ENCODE measurements at regions not wholly inside any gene's neighbourhood (a gene's known extent, or its start where the extent isn't known, plus 50 kb on each side); places are given as distances from the start of the nearest gene placed in this dataset.

DNA sequence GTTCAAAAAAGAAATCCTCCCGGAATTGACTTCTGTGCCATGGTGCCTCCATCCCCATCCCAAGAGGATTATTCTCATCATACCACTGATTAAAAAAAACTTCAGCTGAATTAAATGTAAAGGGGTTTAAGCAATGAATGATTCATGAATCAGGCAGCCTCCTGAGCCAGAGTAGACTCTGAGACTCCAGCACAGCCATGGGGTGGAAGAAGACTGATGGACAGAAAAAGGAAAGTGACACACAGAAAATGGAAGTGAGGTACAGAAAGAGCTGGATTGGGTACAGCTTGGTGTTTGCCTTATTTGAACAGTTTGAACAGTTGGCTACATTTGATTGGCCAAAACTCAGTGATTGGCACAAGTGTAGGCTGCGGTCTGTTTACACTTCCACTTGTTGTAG is 224.8 kb upstream of the ATP10A start:
- Histone ChIP-seq H2BK12ac (ENCODE audit: low read length) (no peak overlapping the region), H3K27ac (ENCODE audit: low read depth, low read length) (no peak overlapping the region), H3K9ac (ENCODE audit: low read length) (no peak overlapping the region), H3K4me1 (ENCODE audit: control insufficient read depth in 1 of 2, insufficient read depth in 2 of 2, low read length in 2 of 2) (peaks cover 7 to 12% of the 10 kb centered on the region in 2 experiments), H3K79me1 (ENCODE audit: low read length) (no peaks in the 10 kb centered on the region), H3K79me2 (ENCODE audit: control insufficient read depth, insufficient read depth, low read length, poor library complexity) (no peaks in the 10 kb centered on the region), H4K8ac (ENCODE audit: low read depth, low read length) (no peak overlapping the region), H3K4me2 (ENCODE audit: low read length) (no peak overlapping the region), H3K36me3 (ENCODE audit: control insufficient read depth in 1 of 2, insufficient read depth in 2 of 2, low read length in 2 of 2) (no peaks in the 10 kb centered on the region), H4K91ac (ENCODE audit: low read depth, low read length) (no peak overlapping the region), H3K23ac (ENCODE audit: low read length) (no peak overlapping the region), H3K18ac (ENCODE audit: low read length) (no peak overlapping the region), H2BK5ac (ENCODE audit: low read depth, low read length, poor library complexity) (no peak overlapping the region), H3K14ac (ENCODE audit: low read length) (no peak overlapping the region), H2AK5ac (ENCODE audit: low read length) (no peak overlapping the region), H2AFZ (ENCODE audit: insufficient read depth, low read length, poor library complexity) (no peak overlapping the region), H3K4me3 (ENCODE audit: low read depth, low read length) (no peak overlapping the region), H3K27me3 (ENCODE audit: insufficient read depth, low read length) (no peaks in the 10 kb centered on the region), H4K12ac (ENCODE audit: low read depth, low read length) (no peak overlapping the region), H3K9me3 (ENCODE audit: insufficient read depth, low read depth, low read length) (no peaks in the 10 kb centered on the region), H3K4ac (ENCODE audit: low read depth, low read length) (no peak overlapping the region), H2BK120ac (ENCODE audit: insufficient read depth, low read length, poor library complexity) (no peak overlapping the region)
- no peak for DNase-seq
- WGBS (ENCODE audit: extremely low coverage, insufficient coverage, insufficient read length), result no CpG with 5 or more reads among the region's 2 CpGs

DNA sequence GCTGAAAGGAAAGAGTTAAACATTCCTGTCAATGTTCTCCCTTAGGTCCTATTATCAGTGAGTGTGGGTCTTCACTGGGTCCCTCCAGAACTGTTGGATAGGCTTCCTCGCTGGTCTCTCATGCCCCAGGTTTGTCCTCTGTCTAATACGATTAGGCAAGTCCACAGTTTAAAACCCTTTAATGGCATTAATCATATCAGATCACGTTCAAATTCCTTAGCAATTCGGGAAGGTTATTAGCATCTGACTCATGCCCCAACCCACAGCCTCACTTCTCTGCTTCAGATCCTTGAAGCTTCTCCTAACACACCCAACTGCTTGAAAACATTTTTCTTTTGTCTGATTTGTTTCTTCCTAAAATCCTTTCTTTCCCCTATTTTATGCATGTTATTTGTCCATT is 224.3 kb upstream of the ATP10A start:
- DNase-seq, result peak; percentile 49 to 78
- Histone ChIP-seq H3K4me3 (ENCODE audit: low read depth, low read length) (no peak overlapping the region), H3K79me1 (ENCODE audit: low read length) (peaks cover 2% of the 10 kb centered on the region), H3K27ac (ENCODE audit: low read depth, low read length) (no peak overlapping the region), H2AFZ (ENCODE audit: insufficient read depth, low read length, poor library complexity) (no peak overlapping the region), H2AK5ac (ENCODE audit: low read length) (no peak overlapping the region), H3K27me3 (ENCODE audit: insufficient read depth, low read length) (no peaks in the 10 kb centered on the region), H4K91ac (ENCODE audit: low read depth, low read length) (no peak overlapping the region), H3K79me2 (ENCODE audit: control insufficient read depth, insufficient read depth, low read length, poor library complexity) (no peaks in the 10 kb centered on the region), H3K4me2 (ENCODE audit: low read length) (no peak overlapping the region), H4K8ac (ENCODE audit: low read depth, low read length) (no peak overlapping the region), H3K4me1 (ENCODE audit: control insufficient read depth in 1 of 2, insufficient read depth in 2 of 2, low read length in 2 of 2) (peaks cover 9 to 14% of the 10 kb centered on the region in 2 experiments), H2BK120ac (ENCODE audit: insufficient read depth, low read length, poor library complexity) (no peak overlapping the region), H3K4ac (ENCODE audit: low read depth, low read length) (no peak overlapping the region), H3K18ac (ENCODE audit: low read length) (no peak overlapping the region), H2BK12ac (ENCODE audit: low read length) (peak overlapping the region; percentile 43), H3K23ac (ENCODE audit: low read length) (no peak overlapping the region), H2BK5ac (ENCODE audit: low read depth, low read length, poor library complexity) (no peak overlapping the region), H3K9ac (ENCODE audit: low read length) (no peak overlapping the region), H3K9me3 (ENCODE audit: insufficient read depth, low read depth, low read length) (no peaks in the 10 kb centered on the region), H4K12ac (ENCODE audit: low read depth, low read length) (no peak overlapping the region), H3K36me3 (ENCODE audit: control insufficient read depth in 1 of 2, insufficient read depth in 2 of 2, low read length in 2 of 2) (no peaks in the 10 kb centered on the region), H3K14ac (ENCODE audit: low read length) (no peak overlapping the region)
- WGBS (ENCODE audit: extremely low coverage, insufficient coverage, insufficient read length), result no CpG with 5 or more reads among the region's 4 CpGs

DNA sequence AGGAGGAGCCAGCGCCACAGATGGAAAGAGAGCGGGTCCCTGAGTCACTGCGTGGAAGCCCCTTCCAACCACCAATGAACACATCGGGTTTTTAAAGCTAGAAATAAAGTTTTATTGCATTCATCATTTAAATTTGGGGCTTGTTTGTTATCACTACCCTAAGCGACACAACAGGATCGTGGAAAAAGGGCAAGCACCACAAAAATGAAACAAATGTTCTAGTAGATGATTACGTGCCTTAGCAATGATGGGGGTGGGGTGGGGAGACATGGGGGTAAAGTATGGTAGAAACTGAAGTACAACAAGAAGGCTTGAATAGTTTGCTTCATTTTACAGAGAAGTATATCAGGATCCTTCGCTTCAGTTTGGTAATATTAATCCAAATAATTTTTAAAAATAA is 221.6 kb upstream of the ATP10A start:
- Histone ChIP-seq H3K4me3 (ENCODE audit: low read depth, low read length) (no peak overlapping the region), H2BK5ac (ENCODE audit: low read depth, low read length, poor library complexity) (no peak overlapping the region), H3K9ac (ENCODE audit: low read length) (no peak overlapping the region), H3K9me3 (ENCODE audit: insufficient read depth, low read depth, low read length) (no peaks in the 10 kb centered on the region), H2AFZ (ENCODE audit: insufficient read depth, low read length, poor library complexity) (no peak overlapping the region), H3K4me2 (ENCODE audit: low read length) (no peak overlapping the region), H3K27ac (ENCODE audit: low read depth, low read length) (no peak overlapping the region), H3K23ac (ENCODE audit: low read length) (no peak overlapping the region), H2BK12ac (ENCODE audit: low read length) (peak overlapping the region; percentile 19), H3K79me2 (ENCODE audit: control insufficient read depth, insufficient read depth, low read length, poor library complexity) (no peaks in the 10 kb centered on the region), H3K36me3 (ENCODE audit: control insufficient read depth in 1 of 2, insufficient read depth in 2 of 2, low read length in 2 of 2) (no peaks in the 10 kb centered on the region), H3K14ac (ENCODE audit: low read length) (no peak overlapping the region), H3K79me1 (ENCODE audit: low read length) (peaks cover 3% of the 10 kb centered on the region), H3K18ac (ENCODE audit: low read length) (no peak overlapping the region), H3K4ac (ENCODE audit: low read depth, low read length) (no peak overlapping the region), H3K27me3 (ENCODE audit: insufficient read depth, low read length) (no peaks in the 10 kb centered on the region), H4K8ac (ENCODE audit: low read depth, low read length) (no peak overlapping the region), H3K4me1 (ENCODE audit: control insufficient read depth in 1 of 2, insufficient read depth in 2 of 2, low read length in 2 of 2) (peaks cover 3 to 10% of the 10 kb centered on the region in 2 experiments), H2BK120ac (ENCODE audit: insufficient read depth, low read length, poor library complexity) (no peak overlapping the region), H4K12ac (ENCODE audit: low read depth, low read length) (no peak overlapping the region), H4K91ac (ENCODE audit: low read depth, low read length) (no peak overlapping the region), H2AK5ac (ENCODE audit: low read length) (no peak overlapping the region)
- no CpG with 5 or more reads among the region's 8 CpGs for WGBS (ENCODE audit: extremely low coverage, insufficient coverage, insufficient read length)
- DNase-seq, result peak; percentile 14 to 51

DNA sequence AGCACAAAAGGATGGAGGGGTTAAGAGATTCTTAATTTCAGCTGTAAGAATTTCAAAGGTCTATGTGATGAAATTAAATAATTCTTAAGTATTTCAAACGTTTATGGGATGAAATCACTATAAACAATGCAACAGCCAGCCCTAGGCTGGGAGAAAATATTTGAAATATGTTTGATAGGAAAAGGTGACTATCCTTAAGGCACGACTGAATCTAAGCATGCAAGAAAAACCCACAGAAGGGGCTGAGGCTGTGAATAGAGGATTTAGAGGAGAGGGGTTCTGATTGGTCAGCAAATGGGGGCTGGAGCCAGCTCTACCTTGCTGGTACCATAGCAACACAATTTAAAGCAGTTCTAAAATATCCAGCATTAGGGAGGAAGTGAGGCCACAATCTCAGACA is 220.8 kb upstream of the ATP10A start:
- H3K4me2 ChIP-seq (ENCODE audit: low read length), result no peak overlapping the region
- no peak overlapping the region for H4K91ac ChIP-seq (ENCODE audit: low read depth, low read length)
- H3K23ac ChIP-seq (ENCODE audit: low read length), result no peak overlapping the region
- H2AFZ ChIP-seq (ENCODE audit: insufficient read depth, low read length, poor library complexity), result no peak overlapping the region
- no peak overlapping the region for H4K8ac ChIP-seq (ENCODE audit: low read depth, low read length)
- no peaks in the 10 kb centered on the region for H3K36me3 ChIP-seq (ENCODE audit: control insufficient read depth in 1 of 2, insufficient read depth in 2 of 2, low read length in 2 of 2)
- no peak overlapping the region for H3K9ac ChIP-seq (ENCODE audit: low read length)
- no peak overlapping the region for H3K18ac ChIP-seq (ENCODE audit: low read length)
- H3K9me3 ChIP-seq (ENCODE audit: insufficient read depth, low read depth, low read length), result no peaks in the 10 kb centered on the region
- H3K4ac ChIP-seq (ENCODE audit: low read depth, low read length), result no peak overlapping the region
- H2BK120ac ChIP-seq (ENCODE audit: insufficient read depth, low read length, poor library complexity), result no peak overlapping the region
- peaks cover 3 to 10% of the 10 kb centered on the region in 2 experiments for H3K4me1 ChIP-seq (ENCODE audit: control insufficient read depth in 1 of 2, insufficient read depth in 2 of 2, low read length in 2 of 2)
- H2BK12ac ChIP-seq (ENCODE audit: low read length), result peak overlapping the region; percentile 2
- no peaks in the 10 kb centered on the region for H3K27me3 ChIP-seq (ENCODE audit: insufficient read depth, low read length)
- no peak overlapping the region for H4K12ac ChIP-seq (ENCODE audit: low read depth, low read length)
- H3K4me3 ChIP-seq (ENCODE audit: low read depth, low read length), result no peak overlapping the region
- H3K79me2 ChIP-seq (ENCODE audit: control insufficient read depth, insufficient read depth, low read length, poor library complexity), result no peaks in the 10 kb centered on the region
- WGBS (ENCODE audit: extremely low coverage, insufficient coverage, insufficient read length), result no CpG with 5 or more reads among the region's 2 CpGs
- no peak overlapping the region for H2AK5ac ChIP-seq (ENCODE audit: low read length)
- H3K79me1 ChIP-seq (ENCODE audit: low read length), result peaks cover 3% of the 10 kb centered on the region
- peak in 1 of 2 donors; percentile 88 for DNase-seq
- H3K27ac ChIP-seq (ENCODE audit: low read depth, low read length), result peak overlapping the region; percentile 2
- no peak overlapping the region for H3K14ac ChIP-seq (ENCODE audit: low read length)
- H2BK5ac ChIP-seq (ENCODE audit: low read depth, low read length, poor library complexity), result no peak overlapping the region

All from trophoblast cell (in vitro differentiated cells and primary cell).